Activated CD4-positive, alpha-beta T cell treated with anti-CD3 and anti-CD28 coated beads for 24 hours (primary cell): ENCODE measurements at regions not wholly inside any gene's neighbourhood (a gene's known extent, or its start where the extent isn't known, plus 50 kb on each side); places are given as distances from the start of the nearest gene placed in this dataset.
"Not testable (repeated sequence)": the region's sequence is repeated elsewhere in the genome, so short reads cannot be mapped to it uniquely, and the experiment has no call there.

ENCODE experiments used
- DNase-seq, 2 donors: peaks; one replicate each; pipeline ENCODE4 v3.0.0-alpha.2; 2020; ENCODE audit warnings: low read depth in 2 of 2

GRCh38 chr9:85880507-85880906 is 60.4 kb upstream of the NAA35 start:
- DNase-seq: not testable (repeated sequence)

- no peak for DNase-seq
Observed at GRCh38 chr9:85884256-85884655, 56.7 kb upstream of the NAA35 start.

- no peak for DNase-seq
Observed at GRCh38 chr9:85890962-85891361, 50.0 kb upstream of the NAA35 start.
